ENCODE measurements at regions not wholly inside any gene's neighbourhood (a gene's known extent, or its start where the extent isn't known, plus 50 kb on each side); places are given as distances from the start of the nearest gene placed in this dataset.

DNA sequence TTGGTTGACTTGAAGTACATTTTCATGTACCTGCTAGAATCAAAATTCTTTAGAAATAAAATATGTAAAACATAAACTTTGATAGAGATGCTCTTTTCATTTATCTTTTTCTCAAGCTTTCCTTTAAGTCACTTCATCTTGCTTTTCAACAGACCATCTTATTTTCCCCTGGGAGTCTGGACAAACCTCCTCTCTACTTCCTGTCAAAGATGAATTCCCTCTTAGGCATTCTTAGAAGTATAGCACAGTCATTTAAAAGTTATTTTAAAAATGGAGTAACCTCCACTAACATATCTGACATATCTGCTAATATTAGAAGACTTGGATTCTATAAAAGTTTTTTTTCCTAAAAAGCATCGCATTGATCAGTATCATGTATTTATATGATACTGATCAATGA lies 84.8 kb upstream of the PAX6 start:
- no peak for DNase-seq

DNA sequence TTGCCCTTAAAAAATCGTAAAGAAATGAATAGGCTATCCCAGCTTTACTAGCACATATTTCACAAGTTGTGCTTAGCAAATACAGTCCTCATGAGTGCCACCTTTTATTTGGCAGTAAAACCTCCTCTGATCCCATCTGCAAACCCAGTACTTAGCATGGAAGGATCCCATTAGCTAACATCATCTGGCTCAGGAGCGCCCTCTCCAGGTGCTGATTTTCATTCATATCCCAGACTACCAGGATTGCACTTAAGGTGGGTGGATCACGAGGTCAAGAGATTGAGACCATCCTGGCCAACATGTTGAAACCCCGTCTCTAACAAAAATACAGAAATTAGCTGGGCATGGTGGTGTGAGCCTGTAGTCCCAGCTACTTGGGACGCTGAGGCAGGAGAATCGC lies 76.1 kb upstream of the PAX6 start:
- no peak for DNase-seq

DNA sequence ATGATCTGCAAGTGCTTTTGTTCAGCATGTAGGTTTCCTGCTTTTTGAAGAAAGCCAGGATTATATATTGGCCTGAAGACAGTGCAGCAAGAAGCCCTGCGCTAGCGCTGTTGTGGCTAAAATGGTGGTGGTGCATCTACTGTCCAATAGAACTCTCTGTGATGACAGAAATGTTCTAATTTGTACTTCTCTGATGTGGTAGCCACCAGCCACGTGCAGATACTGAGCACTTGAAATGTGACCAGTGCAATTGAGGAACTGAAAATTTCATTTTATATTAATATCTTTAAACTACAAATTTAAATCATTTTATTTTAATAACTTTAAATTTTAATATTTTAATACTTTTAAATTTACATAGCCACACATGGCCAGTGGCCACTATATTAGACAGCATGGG lies 73.0 kb upstream of the PAX6 start:
- DNase-seq = no peak

DNA sequence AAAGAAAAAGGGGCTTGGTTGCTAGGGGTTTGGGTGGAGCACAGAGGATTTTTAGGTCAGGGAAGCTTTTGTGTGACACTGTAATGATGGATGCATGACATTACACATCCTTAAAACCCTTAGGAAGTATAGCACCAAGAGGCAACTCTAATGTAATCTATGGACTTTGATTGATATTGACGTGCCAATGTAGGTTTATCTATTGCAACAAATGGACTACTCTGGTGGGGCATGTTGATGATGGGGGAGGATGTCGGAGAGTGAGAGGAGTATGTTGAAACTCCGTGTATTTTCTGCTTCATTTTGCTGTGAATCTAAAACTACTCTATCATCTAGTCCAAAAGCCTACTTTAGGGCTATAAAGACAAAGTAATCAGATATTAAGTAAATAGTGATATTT lies 72.3 kb upstream of the PAX6 start:
- DNase-seq = no peak

DNA sequence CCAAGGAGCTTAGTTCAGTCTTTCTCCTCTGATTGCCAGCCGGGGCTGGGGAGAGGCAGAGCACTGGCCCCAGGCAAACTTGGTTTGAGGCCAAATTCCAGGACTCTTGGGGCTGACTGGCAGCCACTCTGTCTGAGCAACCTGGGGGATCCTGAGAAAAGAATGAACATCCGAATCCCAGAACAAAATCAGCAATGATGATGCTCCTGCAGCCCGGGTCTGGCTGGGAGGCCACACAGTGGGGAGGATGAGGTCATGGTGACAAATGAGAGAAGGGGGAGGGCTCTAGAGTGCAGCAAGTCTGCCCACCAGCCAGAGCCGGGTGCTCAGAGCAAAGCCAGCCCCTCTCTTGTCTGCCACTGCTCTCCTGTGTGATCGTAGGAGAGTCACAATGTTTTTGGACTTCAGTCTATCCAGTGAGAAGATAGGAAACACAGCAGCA lies 71.8 kb upstream of the PAX6 start:
- no peak for DNase-seq

DNA sequence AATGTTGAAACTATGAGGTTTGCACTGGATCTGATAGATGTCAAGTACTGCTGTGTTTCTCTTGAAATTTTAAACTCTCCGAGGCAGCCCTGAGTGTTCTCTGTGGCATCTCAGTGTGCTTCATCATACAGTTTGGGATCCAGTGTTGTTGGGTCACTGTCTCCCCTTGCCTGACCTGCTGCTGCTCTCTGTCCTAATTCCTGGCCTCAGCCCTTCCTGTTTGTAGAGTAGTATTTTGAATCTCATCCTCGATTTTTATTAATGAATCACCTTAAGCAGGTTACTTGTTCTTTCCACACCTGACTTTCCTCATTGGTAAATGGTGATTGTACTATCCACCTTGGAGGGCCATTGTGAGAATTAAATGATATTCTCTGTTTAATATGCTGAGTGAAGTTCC lies 70.7 kb upstream of the PAX6 start:
- DNase-seq = no peak

DNA sequence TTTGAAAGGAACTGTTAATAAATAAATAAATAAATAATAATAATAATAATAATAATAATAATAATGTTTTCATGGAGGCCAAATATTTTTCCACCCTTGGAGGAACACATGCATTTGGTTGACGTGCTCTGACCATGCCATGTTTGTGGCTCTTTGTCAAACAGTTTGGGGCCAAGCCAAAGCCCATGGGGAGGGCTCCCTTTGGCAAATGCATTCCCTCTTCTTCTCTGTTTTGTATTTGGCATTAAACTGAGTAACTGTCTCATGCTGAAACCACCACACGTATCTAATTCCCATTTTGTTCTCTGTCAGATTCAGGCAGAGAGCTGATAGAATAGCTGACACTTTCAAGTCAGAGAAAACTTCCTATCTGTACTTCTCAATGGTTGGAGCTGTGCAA lies 68.6 kb upstream of the PAX6 start:
- DNase-seq = no peak

DNA sequence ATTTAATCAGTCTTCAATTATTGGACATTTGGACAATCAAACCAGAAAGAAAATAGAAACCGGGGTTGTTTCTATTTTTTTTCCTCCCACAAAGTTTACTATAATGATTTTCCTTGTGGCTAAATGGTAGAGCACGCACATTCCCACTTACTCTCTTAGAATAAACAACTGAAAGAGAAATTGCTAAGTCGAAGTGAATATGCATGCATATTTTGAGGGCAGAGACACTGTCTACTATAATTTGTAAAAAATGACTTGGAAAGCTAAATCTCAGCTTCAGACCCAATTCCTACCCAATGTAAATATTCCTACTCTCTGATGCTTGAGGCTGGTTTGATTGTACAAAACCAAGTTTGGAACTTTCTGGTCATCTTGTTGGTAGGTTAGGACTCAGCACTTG lies 66.7 kb upstream of the PAX6 start:
- no peak for DNase-seq

DNA sequence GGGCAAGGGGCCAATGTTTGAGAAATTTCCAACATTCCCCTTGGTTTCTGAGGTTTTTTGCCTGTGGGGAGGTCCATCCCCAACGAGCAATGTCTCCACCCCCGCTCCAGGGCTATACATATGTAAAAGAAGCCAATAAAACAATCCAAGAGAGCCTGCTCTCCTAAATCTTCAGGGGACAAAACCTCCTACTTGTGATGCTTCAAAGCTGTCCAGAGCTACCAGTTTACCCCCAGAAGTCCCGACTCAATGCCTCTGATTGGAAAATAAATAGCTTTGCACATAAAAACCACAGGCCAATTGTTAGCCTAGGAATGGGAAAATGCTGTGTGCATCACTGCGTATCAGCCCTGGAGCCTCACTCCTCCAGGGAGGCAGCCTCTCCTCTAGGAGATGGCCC lies 66.0 kb upstream of the PAX6 start:
- DNase-seq = no peak

DNA sequence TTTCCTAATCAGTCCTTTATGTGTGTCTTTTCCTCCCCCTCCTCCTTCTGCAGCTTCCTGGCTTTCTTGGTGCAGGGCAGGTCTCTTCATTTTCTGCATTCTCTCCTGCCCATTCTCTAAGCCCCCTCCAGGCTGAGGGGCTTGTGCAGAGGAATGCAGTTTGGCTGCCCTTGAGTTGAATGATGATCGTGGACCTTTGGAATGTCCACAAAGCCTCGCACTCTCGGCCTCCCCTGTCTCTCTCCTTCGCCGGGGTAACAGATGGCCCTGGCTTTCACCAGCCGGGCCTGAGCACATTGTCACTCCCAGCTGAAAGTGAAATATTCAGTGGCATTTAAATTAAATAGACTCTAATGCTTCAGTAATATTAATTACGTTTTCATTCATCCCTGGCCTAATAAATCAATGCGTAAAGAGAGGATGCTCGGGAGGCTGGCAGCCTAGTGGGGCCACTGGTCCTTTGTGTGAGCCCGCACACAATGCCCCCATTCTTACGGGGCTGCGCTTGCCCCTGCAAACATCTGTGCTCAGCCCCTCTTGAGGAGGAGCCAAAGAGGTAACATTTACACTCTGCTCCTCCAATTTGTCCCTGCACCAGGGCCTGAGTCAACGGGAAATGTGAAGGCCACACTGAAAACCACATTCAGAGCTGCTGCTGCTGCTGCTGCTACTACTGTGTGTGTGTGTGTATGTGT lies 64.9 kb upstream of the PAX6 start:
- DNase-seq = no peak

DNA sequence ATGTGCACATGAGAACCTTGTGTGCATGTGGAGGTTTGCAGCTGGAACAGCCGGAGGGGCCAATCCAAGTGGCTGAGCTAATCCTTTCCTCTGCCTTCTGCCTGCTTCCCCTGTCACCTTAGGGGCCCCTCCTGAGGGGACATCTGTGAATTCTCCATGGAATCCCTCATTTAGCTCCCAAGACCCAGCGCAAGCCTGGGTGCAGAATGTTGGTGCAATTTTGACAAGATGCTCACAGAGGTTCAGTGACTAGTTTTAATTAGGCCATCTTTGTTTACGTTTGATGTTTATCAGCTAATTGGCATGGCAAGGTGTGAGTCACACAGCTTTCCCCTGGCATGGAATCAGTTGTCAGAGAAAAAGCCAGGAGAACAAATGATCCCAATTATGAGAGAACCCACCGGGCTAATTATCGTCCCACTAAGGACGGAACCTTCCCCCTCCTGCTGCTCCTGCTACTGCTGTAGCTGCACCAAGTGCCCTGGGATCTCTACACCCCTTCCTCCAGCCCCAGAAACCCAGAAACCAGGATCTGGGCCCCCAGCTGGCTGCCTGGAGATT lies 63.6 kb upstream of the PAX6 start:
- DNase-seq = no peak

DNA sequence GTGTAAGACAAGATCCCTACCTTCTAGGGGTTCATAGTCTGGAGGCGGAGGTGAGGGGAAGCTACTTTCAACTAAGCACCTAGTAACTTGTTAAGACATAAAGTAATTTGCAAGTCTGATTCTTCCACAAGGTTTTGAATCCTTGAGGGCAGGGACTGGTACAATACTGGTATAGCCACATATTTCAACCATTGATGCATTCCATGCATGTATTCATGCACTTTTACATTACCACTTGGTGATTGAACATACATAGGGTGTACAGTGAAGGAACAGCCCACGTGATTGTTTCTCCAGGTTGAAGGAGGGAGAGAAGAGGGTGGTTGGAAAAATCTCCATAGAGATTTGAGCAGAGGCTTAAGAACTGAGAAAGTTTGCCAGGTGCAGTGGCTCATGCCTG lies 62.0 kb upstream of the PAX6 start:
- DNase-seq = no peak

DNA sequence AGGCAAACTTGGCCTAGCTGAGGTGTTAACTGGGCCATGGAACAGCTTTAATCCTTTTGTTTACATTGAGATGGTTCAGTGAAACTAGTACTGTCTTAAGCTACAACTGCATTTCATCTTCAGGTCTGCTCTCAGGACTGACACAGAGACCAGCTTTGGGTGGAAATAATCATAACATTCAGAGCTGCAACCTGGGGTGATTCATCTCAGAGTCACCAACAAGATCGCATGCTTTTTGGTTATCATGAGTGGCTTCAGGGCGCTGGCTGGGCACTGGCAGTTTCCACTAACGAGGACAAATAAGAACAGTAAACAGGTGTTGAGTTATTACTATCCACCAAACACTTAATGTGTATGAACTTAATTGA lies 60.9 kb upstream of the PAX6 start:
- no peak for DNase-seq

DNA sequence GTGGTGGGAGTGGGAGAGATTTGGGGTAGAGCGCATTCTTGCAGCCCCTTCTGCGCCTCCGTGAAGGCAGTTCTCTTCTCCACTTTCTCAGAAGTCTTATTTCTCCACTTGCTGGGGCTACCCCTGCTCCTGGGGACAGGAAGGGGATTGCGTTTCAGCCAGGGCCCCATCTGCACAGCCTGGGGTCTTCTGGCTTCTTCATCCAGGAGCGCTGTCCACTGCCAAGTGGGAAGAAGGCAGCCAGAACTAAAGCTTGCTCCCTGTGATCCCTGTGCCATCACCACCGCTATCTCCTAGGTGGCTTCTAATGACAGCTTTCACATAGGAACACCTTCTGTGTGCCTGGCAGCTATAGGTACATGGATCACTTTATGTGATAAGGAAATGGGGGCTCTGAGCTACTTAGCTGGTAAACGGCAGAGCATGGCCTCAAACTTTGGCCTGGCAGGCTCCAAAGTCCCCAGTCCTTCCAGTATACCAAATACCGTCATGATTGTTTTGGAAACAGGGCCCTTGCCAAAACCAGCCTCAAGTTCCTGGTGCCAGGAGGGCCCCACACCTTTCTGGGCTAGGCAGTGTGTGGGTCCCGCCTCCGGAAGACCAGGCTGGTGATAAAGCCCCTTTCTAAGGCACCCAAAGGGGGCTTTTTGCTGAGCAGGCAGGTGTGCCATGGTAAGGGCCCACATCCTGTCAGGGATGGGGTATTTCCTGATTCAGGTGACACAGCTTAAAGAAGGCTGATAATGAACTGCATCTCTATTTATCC lies 60.4 kb upstream of the PAX6 start:
- no peak for DNase-seq

DNA sequence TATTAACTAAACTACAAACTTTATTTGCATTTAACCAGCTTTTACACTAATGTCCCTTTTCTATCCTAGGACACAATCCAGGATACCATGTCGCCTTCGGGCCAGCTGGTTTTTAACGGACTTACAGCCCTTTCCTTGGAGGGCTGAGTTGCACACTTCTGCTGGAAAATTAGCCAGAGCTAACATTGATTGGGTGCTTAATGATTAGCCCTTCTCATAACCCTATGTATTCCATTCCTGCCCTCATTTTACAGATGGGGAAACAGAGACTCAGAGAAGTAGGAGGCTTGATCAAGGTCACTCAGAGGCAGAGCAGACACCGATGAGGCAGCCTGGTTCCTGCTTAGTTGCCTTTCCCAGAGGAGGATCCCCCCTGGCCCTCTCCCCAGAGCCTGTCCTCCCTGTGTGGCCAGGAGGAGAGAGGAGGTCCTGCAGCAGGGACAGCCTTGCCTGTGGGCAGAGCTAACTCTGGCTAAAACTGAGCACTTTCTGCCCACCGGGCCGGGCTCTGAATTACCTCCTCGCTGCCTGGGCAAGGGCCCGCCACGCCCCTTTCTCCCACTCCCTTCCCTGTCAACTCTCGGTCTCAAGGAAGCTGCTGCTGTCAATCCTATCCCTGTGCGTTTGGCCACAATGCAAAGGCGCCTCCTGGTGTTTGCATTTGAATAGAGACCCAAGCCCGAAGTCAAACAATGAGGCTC lies 59.6 kb upstream of the PAX6 start:
- no peak for DNase-seq

DNA sequence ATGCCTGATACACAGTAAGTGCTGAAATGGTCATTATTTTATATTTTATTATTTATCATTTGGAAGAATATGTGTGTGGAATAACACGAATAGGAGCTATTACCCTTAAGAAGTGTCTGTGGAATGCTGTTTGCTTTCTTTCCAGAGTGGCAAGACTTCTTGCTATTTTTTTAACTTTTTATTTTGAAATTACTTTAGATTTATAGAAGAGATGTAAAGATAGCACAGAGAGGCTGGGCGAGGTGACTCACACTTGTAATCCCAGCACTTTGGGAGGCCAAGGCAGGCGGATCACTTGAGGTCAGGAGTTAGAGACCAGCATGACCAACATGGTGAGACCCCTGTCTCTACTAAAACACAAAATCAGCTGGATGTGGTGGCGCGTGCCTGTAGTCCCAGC lies 58.9 kb upstream of the PAX6 start:
- no peak for DNase-seq

DNA sequence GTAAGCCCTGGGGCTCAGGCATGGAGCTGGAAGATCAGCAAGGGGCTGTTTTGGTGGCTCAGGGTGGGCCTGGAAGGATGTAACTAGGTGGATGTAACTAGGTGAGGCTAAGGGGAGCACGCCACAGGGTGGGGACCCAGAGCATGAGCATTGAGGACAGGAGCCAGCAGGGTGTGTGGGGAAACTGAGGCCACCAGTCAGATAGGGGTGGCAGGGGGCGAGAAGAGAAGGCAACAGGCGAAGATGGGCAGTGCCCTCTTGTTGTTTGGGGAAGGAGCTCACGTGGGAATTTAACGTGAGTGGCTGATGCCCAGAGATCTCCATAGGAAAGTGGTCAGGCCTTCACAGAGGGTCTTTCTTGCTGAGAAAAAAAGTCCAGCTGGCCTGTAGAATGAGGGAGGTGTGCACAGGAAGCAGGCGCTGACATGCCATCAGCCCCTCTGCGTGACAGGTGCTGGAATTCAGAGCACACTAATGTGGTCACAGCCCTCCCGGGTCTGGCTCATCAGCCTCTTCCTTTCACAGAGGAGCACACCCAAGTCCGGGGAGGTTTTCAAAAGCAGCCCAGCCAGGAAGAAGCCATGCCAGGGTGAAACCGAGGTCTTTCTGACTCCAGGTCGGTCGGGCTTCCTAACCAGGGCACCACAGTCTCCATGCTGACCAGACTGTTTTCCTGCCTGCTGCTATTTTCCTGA lies 54.6 kb upstream of the PAX6 start:
- DNase-seq = no peak

DNA sequence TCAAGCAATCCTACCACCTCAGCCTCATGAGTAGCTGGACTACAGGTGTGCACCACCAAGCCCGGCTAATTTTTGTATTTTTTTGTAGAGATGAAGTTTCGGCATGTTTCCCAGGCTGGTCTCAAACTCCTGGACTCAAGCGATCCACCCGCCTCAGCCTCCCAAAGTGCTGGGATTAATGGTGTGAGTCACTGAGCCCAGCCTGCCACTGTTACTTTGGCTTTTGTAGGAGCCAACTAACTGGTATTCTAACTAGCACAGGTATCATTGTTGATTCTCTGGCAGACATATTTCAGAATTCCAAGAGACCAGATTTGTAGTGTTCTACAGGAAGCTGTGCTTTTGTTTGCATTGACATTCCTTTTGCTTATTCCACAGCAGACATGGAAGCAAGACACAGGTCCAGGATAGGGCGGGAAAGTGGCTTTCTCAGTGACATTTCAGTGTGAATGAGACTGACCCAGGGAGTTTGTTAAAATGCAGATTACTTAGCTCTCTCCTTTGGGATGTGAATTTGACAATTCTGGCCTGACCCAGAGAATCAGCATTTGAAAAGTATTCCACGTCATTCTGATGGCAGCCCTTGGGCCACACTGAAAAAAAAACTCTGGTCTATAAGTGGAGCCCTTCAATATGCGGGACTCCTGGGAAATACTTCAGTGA lies 52.2 kb upstream of the PAX6 start:
- no peak for DNase-seq

DNA sequence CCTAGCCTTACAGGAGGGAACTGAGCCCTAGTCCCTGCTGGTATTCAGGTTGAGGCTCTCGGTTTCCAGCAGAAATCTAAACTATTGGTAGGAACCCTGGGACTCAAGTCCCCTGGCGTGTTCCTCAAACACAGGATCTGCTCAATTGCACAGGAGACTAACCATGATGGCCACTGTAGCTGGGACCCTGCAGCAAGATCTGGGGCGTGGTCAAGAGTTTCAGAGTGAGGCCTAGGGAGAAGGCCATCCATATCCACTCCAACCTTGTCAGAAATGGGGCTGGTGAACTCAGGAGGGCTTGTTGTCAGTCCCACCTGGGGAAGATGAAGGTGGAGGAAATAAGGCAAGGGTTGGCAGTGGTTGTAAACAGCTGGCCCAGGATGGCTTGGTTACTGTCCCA lies 49.9 kb upstream of the PAX6 start:
- no peak for DNase-seq
